Gastroesophageal sphincter (tissue), 4 donors: ENCODE measurements at regions not wholly inside any gene's neighbourhood (a gene's known extent, or its start where the extent isn't known, plus 50 kb on each side); places are given as distances from the start of the nearest gene placed in this dataset.

Source experiments
- ATAC-seq: fragments of 150-250 bp; one replicate; pipeline ENCODE4 v1.9.1; 2016; ENCODE audit warnings: mild to moderate bottlenecking, moderate library complexity
- H3K27ac ChIP-seq, 4 donors: fragments of 200-600 bp; sonication (generic) in 3 of 4; 1 replicate in 3 of 4; 2 replicates in 1 of 4; pipeline ENCODE4 v1.5.1; 2016 to 2019
- H3K27me3 ChIP-seq: fragments of 200-600 bp; sonication (generic); one replicate; pipeline ENCODE4 v1.5.1; 2019
- H3K36me3 ChIP-seq, 2 donors: fragments of 200-600 bp; sonication (generic); one replicate each; pipeline ENCODE4 v1.5.1; 2019; ENCODE audit warnings: control low read depth in 1 of 2
- H3K4me1 ChIP-seq, 3 donors: fragments of 200-600 bp; sonication (generic); 1 replicate in 2 of 3; 2 replicates in 1 of 3; pipeline ENCODE4 v1.5.1; 2016 to 2019; ENCODE audit warnings: control low read depth in 2 of 3
- H3K4me3 ChIP-seq, 2 donors: fragments of 200-600 bp; sonication (generic); one replicate each; pipeline ENCODE4 v1.5.1; 2019; ENCODE audit warnings: mild to moderate bottlenecking in 1 of 2, moderate library complexity in 1 of 2
- H3K9me3 ChIP-seq, 3 donors: fragments of 200-600 bp; sonication (generic); one replicate each; pipeline ENCODE4 v1.5.1; 2017 to 2019; ENCODE audit warnings: control low read depth in 2 of 3
- CTCF ChIP-seq, 4 experiments: fragments of 200-600 bp in 2 of 4; fragments of 450-650 bp in 2 of 4; sonication (generic) in 1 of 4; IDR thresholded peaks; one replicate each; pipeline ENCODE4 v1.5.1; 2017 to 2019; ENCODE audit warnings: antibody characterized with exemption in 4 of 4, mild to moderate bottlenecking in 2 of 4, moderate library complexity in 2 of 4
- EP300 ChIP-seq: sonication (generic); formaldehyde crosslinking; IDR thresholded peaks from one replicate; pipeline ENCODE4 v1.6.1; 2017; ENCODE audit warnings: antibody characterized with exemption, mild to moderate bottlenecking
- POLR2A ChIP-seq, 2 donors: fragments of 450-650 bp; IDR thresholded peaks; one replicate each; pipeline ENCODE4 v1.6.1; 2017; ENCODE audit warnings: antibody characterized with exemption in 2 of 2, mild to moderate bottlenecking in 2 of 2, moderate library complexity in 1 of 2
- POLR2AphosphoS5 ChIP-seq: sonication (generic); formaldehyde crosslinking; IDR thresholded peaks from one replicate; pipeline ENCODE4 v1.6.1; 2017; ENCODE audit warnings: antibody characterized with exemption
- WGBS, 2 donors: methylation state at CpG; one replicate each; pipeline ENCODE4 v1.1.5; 2018; ENCODE audit warnings: low coverage in 1 of 2; 5-methylcytosine and 5-hydroxymethylcytosine counted together

GRCh38 chr11:98195300-98195699, 825.4 kb upstream of the CNTN5 start:
- no peaks in the 10 kb centered on the region for H3K9me3 ChIP-seq
- H3K27me3 ChIP-seq, result no peaks in the 10 kb centered on the region
- no peak for ATAC-seq
- TF ChIP-seq POLR2AphosphoS5 (no peak), EP300 (no peak), CTCF (IDR thresholded peaks at IDR 0.05) (no peak), POLR2A (IDR thresholded peaks at IDR 0.05) (no peak)
- no peaks in the 10 kb centered on the region for H3K4me1 ChIP-seq
- no peak overlapping the region for H3K4me3 ChIP-seq
- H3K27ac ChIP-seq, result no peak overlapping the region
- 68 to 80% methylated on average over 1 of the region's 1 CpG for WGBS, 2 donors
- H3K36me3 ChIP-seq, result no peaks in the 10 kb centered on the region

DNA sequence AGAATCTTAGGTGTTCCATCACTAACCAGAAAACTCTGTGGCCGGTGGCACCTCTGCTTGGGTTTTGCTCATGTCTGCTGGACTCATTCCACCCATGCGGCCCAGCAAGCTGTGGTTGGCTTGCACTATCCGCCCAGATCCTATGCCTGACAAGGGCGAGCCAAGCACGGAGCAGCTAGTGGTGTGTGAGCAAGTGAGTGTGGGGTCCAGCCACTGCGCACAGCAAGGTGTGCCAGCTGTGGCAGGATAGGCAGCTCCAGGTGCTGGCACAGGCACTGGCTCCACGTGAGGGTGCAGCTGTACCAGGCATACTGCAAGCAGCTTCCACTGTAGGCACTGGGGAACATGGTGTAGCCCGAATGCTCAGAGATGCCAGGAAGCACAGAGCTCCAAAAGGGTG, 813.7 kb upstream of the CNTN5 start:
- WGBS, 2 donors, result 100% methylated on average over 1 of the region's 8 CpGs; no CpG with 5 or more reads in 1 of the 2 donors

GRCh38 chr11:98227278-98227677, 793.5 kb upstream of the CNTN5 start:
- no peak overlapping the region for H3K27ac ChIP-seq
- no peaks in the 10 kb centered on the region for H3K36me3 ChIP-seq
- ATAC-seq, result no peak
- no peak overlapping the region for H3K4me3 ChIP-seq
- no peaks in the 10 kb centered on the region for H3K27me3 ChIP-seq
- no peak for TF ChIP-seq POLR2A (IDR thresholded peaks at IDR 0.05)
- no peak for TF ChIP-seq CTCF (IDR thresholded peaks at IDR 0.05)
- no peak for TF ChIP-seq EP300
- TF ChIP-seq POLR2AphosphoS5, result no peak
- 13 to 50% methylated on average over 1 of the region's 1 CpG for WGBS, 2 donors
- no peaks in the 10 kb centered on the region for H3K9me3 ChIP-seq
- H3K4me1 ChIP-seq, result no peaks in the 10 kb centered on the region

More for the DNA sequence above, 813.7 kb upstream of the CNTN5 start:
- TF ChIP-seq POLR2AphosphoS5 (no peak), POLR2A (IDR thresholded peaks at IDR 0.05) (no peak), EP300 (no peak), CTCF (IDR thresholded peaks at IDR 0.05) (no peak)
- Histone ChIP-seq H3K27ac (no peak overlapping the region), H3K36me3 (no peaks in the 10 kb centered on the region), H3K27me3 (no peaks in the 10 kb centered on the region), H3K9me3 (no peaks in the 10 kb centered on the region), H3K4me3 (no peak overlapping the region), H3K4me1 (no peaks in the 10 kb centered on the region)
- ATAC-seq, result no peak

GRCh38 chr11:98230678-98231077, 790.1 kb upstream of the CNTN5 start:
- Histone ChIP-seq H3K4me1 (no peaks in the 10 kb centered on the region), H3K27me3 (no peaks in the 10 kb centered on the region), H3K9me3 (no peaks in the 10 kb centered on the region), H3K27ac (no peak overlapping the region), H3K36me3 (no peaks in the 10 kb centered on the region), H3K4me3 (no peak overlapping the region)
- no peak for TF ChIP-seq POLR2A (IDR thresholded peaks at IDR 0.05)
- TF ChIP-seq EP300, result no peak
- TF ChIP-seq POLR2AphosphoS5, result no peak
- TF ChIP-seq CTCF (IDR thresholded peaks at IDR 0.05), result no peak
- ATAC-seq, result no peak
- WGBS, 2 donors, result 86 to 93% methylated on average over 3 of the region's 3 CpGs

GRCh38 chr11:98234698-98235097, 786.1 kb upstream of the CNTN5 start:
- no peaks in the 10 kb centered on the region for H3K4me1 ChIP-seq
- WGBS, 2 donors, result 18% methylated on average over 2 of the region's 2 CpGs; no CpG with 5 or more reads in 1 of the 2 donors
- TF ChIP-seq POLR2AphosphoS5, result no peak
- no peak for TF ChIP-seq EP300
- TF ChIP-seq CTCF (IDR thresholded peaks at IDR 0.05), result no peak
- H3K27ac ChIP-seq, result no peak overlapping the region
- no peak overlapping the region for H3K4me3 ChIP-seq
- H3K9me3 ChIP-seq, result no peaks in the 10 kb centered on the region
- no peaks in the 10 kb centered on the region for H3K36me3 ChIP-seq
- no peak for ATAC-seq
- no peaks in the 10 kb centered on the region for H3K27me3 ChIP-seq
